ENCODE measurements at regions not wholly inside any gene's neighbourhood (a gene's known extent, or its start where the extent isn't known, plus 50 kb on each side); places are given as distances from the start of the nearest gene placed in this dataset.

DNA sequence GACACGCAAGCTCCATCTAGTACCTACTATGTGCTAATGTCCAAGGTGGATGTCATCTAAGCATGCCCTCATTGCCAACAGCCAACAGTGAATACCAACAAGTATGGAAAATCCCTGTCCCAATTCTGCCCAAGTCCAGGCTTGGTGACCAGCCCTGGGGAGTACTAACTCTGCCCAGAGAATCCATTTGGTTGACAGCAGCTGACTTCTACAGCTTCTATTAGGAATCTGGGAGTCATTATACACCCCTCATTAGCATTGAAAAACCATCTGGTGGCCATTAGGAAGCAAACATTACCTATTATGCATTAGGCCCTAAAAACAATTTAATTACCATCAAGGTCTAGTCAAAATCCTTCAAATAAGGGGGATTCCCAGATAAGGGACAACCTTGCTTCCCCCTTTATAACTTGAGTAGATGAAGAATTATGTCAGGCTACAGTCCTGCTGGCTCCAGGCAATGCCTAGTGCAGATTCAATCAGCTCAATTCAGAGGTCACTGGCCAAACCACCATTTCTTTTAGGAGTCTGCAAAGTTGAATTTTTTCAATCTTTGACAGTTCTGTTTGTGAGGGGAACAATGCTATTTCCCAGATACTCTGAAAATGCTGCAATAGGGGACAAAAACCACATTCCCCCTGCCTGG, 228.0 kb upstream of the LDB2 start:
- in situ Hi-C loops (cut with HindIII; ENCODE audit: low sequenced_read_pairs): no loop called here

DNA sequence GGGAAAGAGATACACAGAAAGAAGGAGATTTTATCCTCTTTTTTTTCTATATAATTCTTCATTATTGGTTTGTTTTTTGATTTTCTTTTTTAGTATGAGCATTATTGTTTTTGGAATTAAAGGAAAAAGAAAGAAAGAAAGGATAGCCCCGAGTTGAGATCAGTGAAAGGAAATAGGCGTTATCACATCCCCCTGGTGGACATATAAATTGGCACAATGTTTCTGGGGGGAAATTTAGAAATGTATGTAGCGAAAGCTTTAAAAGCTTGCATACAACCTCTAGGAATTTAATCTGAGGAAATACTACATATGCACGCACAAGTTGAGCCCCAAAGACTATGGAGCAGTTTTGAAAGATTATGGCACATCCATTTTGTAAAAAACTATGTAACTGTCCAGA, 226.3 kb upstream of the LDB2 start:
- in situ Hi-C loops (cut with HindIII; ENCODE audit: low sequenced_read_pairs): no loop called here

DNA sequence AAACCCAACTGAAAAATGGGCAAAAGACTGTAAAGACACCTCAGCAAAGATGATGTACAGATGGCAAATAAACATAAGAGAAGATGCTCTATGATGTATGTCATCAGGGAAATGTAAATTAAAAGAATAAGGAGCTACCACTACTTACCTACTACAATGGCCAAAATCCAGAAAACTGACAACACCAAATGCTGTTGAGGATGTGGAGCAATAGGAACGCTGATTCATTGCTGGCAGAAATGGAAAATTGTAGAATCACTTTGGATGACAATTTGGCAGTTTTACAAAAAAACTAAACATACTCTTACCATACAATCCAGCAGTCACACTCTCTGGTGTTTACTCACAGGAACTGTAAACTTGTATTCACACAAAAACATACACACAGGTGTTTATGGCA, 222.3 kb upstream of the LDB2 start:
- in situ Hi-C loops (cut with HindIII; ENCODE audit: low sequenced_read_pairs): no loop called here

DNA sequence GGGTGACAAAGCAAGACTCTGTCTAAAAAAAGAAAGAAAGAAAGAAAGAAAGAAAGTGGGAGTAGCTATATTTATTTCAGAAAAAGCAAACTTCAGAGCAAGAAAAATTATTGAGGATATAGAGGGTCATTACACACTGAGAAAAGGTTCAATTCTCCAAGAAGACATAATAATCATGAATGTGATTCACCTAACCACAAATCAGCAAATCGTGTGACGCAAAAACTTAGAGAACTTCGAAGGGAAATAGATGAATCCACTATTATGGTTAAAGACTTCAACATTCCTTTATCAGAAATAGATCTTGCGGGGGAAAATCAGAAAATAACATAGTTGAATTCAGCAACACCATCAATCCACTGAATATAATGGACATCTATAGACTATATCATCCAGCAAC, 219.3 kb upstream of the LDB2 start:
- in situ Hi-C loops (cut with HindIII; ENCODE audit: low sequenced_read_pairs): no loop called here

DNA sequence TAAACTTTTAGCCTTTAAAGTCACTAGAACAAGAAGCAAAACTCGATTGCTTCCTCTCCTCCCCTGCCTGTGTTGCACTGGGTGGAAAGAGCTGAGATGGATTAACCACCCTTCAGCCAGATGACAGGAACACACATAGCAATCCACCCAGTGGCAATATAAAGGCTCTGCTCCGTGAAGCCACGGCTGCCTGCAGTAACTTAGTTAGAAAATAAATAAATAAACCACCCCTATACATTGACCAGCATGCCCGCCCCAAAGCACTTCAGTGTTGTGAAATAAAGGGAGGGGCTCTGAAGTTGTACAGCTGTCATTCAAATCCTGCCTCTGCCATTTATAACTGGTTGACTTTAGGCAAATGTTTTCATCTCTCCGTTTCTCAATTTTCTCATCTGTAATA, 217.1 kb upstream of the LDB2 start:
- in situ Hi-C loops (cut with HindIII; ENCODE audit: low sequenced_read_pairs): no loop called here

DNA sequence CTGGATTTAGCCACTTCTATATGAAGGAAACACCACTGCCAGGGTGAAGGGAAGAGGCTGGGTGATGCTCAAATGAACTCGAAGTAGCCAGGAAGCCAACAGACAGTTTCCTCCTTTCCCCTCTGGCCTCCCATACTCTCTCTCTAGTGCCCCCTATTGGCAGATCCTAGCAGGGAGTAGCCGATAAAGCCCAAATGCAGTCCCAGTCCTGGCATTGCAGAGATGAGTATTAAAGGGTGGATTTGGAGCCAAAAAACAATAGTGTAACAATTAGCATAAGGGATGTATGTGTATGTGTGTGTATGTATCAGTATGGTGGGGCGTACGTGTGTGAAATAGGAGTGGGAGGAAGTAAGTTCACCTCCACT, 213.8 kb upstream of the LDB2 start:
- in situ Hi-C loops (cut with HindIII; ENCODE audit: low sequenced_read_pairs): no loop called here

DNA sequence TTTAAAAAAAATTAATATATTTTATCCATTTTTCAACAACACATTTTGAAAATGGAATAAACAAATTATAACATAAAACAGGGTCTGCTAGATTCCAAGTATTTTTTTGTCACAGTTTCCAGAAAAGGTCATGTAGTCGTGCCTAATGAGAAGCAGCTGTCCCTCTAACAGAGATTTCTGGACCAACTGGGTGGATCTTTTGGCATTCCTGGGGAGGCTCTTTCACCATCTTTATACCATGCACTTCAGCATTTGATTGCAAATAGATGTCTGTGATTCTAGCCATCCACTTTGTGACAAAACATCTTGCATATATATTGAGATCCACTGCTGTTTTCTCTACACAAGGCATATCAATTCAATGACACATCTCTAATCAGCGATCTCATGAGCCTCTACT, 210.7 kb upstream of the LDB2 start:
- in situ Hi-C loops (cut with HindIII; ENCODE audit: low sequenced_read_pairs): no loop called here

DNA sequence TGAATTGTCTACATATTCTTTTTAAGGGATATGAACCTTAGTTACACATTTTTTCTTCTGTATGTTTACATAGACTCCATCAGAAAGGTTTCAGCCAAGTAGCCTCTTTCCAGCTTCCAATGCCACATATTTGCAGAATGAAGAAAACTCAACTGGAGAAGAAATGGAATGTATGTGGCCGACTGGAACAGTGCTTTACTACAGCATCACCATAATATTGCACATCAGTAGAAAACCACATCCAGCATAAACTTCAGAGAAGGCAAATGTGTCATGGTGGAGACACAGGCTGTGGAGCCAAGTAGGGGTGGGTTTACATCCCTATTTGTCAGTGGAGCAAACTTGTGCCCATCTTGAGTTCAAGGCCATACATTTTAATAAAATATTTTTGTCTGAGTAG, 204.8 kb upstream of the LDB2 start:
- in situ Hi-C loops (cut with HindIII; ENCODE audit: low sequenced_read_pairs): no loop called here

DNA sequence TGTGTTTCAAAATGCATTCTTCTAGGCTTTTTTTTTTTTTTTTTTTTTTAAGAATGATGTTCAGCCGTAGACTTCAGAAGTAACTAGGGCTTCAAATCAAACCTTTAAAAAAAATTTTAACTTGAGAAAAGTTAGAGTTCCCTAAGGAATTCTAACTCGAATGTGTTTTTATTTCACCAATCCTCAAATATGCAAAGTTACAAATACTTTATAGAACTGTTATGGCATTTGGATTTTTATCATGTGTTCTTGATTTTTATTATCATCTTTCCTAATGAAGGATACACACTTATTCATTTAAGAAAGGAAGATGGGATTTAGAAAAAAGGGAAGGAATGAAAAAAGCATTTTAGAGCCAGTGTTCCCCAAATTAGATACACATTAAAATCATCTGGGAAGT, 200.6 kb upstream of the LDB2 start:
- in situ Hi-C loops (cut with HindIII; ENCODE audit: low sequenced_read_pairs): no loop called here

DNA sequence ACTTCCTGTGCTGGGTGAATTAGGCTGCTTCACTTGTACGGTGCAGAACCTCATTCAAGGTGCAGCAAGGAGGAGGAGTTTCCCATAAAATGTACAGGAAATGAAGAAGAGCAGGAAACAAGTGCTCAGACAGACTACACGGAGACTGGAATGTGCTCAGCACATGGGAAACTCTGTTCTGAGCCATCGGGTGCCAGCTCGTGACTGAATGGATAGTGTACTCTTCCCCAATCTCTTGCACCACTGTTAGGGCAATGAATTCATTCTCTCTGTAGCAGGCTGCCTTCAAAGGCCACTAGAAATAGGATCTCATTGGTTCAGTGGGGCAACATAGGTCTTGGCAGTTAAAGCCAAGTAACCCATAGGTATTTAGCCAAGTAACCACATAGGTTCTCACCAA, 200.0 kb upstream of the LDB2 start:
- in situ Hi-C loops (cut with HindIII; ENCODE audit: low sequenced_read_pairs): no loop called here

DNA sequence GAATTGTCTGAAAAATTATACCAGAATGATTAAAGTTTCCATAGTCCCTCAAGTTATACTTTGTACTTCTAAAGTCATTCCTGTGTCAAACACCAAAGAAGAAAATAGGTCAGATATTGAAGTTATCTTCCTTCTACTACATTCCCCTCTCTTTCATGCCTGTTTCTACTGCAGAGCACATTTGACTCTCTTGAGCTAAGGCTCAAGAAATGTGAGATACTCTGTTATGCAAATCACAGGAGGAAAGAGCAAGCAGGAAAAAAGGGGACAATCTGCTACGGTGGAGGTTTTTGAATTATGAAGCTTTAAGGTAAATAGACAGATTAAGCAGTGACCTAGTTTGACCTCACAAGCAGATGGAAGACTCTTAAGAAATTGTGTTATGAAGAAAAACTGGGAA, 198.9 kb upstream of the LDB2 start:
- in situ Hi-C loops (cut with HindIII; ENCODE audit: low sequenced_read_pairs): no loop called here

DNA sequence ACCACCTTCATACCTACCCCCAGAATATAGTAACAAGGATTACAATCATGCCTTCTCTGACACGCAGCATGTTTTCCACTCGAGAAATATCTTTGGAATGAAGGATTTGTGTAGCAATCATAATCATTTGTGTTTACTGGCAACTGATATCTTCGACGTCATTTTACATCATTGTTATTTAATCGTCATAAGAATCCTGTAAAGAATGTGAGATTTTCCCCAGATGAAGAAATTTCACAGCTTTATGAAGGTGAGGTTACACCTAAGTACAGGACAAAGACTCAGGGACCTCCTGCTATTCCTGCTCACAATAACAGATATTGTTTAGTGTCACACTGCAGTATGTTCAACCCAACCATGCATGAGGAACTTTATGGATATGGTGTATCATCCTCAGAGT, 198.2 kb upstream of the LDB2 start:
- in situ Hi-C loops (cut with HindIII; ENCODE audit: low sequenced_read_pairs): no loop called here

DNA sequence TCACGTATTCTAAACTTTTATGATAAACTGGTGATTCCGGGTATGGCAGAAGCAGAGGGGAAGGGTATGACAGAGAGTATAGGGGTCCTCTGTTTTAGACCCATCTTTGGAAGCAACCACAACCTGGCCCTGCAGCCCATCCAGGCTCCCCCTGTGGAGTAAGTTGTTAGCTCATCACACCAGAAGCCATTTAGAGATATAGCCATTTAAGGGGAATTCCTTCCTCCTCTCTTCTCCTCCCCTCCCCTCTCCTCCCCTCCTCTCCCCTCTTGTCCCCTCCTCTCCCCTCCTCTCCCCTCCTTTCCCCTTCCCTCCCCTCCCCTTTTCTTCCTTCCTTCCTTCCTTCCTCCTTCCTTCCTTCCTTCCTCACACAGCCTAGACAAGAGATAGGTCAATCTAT, 197.3 kb upstream of the LDB2 start:
- in situ Hi-C loops (cut with HindIII; ENCODE audit: low sequenced_read_pairs): no loop called here

DNA sequence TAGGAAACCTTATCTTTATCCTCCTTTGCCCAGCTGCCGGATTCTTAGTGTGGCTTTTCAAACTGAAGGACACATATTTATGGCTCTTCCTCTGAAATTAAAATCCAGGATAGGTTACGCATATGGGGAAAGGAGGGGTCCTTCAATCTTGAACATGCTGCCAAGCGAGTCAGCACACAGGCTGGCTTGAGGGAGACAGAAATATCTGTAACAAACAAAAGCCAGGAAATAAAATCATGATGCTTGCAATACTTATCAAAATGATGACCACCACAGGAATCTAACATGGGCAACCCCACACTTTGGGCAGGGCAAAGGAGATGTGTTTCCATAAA, 196.4 kb upstream of the LDB2 start:
- in situ Hi-C loops (cut with HindIII; ENCODE audit: low sequenced_read_pairs): no loop called here

DNA sequence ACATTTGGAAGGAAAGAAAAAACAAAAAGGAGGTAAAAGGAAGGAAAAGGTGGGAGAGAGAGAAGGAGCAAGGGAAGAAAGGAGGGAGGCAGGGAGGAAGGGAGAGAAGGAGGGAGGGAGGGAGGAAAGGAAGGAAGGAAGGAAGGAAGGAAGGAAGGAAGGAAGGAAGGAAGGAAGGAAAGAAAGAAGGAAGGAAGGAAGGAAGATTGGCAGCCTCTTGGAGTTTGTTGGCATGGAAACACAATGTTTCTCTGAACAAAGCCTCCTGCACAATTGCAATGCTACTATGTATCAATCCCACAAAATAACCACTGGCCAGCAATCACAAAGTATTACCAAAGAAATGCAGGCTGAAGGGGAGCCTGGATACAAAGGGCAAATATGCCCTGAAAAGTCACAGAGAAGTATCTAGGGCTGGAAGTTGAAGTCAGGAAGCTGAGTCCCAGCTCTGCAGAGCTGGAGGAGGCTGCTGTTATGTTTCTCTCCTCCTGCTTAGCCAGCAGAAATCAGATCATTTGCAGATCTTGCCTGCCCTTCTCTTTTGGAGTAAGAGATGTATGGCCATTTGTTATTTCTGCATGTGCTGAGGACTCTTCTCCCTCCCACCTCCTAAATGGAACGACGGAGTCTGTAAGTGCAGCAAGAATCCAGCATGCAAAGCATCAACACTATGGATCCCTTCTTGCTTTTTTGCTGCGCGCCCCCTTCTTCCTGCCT, 195.9 kb upstream of the LDB2 start:
- in situ Hi-C loops (cut with HindIII; ENCODE audit: low sequenced_read_pairs): no loop called here

DNA sequence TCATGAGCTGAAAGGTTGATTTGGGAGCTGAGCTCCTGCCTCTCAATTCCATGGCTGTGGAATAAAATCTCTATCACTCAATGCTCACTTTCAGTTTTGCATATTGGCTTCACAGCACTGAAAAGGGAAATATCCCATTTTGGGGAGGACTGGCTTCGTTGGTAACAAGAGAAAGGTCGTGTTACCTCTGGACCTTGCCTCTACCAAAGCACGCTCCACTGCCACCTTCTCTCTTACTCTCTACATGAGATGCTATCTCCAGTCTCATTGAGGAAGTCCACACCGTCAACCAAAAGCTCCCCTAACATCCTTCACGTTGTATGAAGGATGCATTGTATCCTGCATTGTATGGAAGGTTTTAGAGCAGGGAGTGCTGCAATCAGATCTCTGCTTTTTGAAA, 195.0 kb upstream of the LDB2 start:
- in situ Hi-C loops (cut with HindIII; ENCODE audit: low sequenced_read_pairs): no loop called here

DNA sequence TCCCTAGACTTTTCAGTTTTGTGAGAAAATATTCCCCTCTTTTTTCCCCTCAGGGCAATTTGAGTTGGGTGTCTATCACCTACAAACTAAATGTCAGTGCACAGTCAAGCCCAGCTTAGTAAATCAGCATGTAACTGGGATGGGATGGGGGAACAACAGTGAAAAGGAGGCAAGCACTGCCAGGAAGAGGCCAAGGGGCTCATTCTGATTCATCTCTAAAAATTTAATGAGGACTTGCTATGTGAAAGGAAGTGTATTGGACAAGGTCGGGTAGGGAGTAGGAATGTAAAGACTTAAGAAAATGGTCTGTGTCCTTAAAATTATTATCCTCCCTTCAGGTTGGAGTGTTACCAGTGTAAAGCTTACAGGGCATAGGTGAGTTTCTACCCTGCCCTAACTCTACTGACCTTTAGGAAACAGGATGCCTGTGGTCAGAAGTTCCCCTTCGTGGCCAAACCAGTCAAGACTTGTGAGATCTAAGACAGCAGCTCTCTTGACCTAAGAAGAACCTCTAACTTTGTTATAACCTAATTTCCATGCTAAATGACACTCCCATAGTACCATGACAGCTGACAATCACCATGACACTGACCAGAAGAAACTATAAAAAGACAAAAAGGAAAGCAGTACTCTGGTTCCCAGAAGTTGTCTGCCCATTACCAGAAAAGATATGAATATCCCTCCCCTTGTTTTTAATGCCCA, 194.4 kb upstream of the LDB2 start:
- in situ Hi-C loops (cut with HindIII; ENCODE audit: low sequenced_read_pairs): no loop called here

DNA sequence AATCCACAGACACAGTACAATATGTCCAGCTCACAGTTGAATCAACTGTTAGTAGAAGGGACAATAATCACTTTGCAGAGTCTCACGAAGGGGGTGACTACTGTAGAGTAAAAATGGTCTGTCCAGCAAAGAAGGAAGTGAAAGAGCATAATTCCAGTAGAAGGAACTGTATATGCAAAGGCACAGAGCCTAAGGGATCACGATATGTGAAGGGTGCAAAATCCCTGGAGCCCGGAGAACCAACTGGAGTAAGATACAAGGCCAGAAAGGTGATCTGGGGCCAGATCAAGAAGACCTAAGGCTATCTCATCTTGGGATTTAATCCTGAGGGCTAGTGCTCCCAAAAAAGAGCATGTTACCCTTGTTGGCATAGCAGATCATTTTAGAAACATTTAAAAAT, 192.7 kb upstream of the LDB2 start:
- in situ Hi-C loops (cut with HindIII; ENCODE audit: low sequenced_read_pairs): no loop called here

DNA sequence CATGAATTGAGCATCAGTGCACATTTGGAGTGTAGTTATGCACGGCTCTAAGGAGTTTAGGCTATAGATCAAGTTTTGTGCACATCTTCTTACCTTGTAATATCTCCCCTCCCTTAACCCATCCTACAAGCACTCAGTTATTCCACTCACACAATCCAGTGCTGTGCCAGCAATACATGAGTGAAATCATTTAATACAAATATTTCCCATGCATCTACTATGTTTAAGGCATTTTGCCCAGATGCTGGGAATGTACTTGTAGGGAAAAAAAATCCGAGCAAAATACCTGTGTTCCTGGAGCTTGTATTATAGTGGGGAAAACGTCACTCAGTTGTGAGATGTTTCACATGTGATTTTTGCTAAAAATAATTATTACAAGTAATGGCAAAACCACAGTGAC, 191.6 kb upstream of the LDB2 start:
- in situ Hi-C loops (cut with HindIII; ENCODE audit: low sequenced_read_pairs): no loop called here

DNA sequence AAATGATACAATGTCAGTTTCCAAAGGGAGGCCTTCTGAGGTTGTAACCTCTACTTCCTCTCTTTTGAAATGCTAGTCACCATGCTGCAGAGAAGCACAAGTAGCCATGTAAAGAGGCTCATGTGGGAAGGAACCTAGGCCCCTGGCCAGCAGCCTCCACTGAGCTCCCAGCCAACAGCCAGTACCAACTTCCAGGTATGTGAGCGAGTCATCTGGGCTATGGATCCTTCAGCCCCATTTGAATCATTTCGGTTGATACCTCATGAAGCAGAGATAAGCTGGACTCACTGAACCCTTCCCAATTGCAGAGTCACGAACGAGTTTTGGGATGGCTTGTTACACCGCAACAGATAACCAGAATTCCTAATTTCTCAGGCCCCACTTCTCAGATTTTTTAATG, 187.0 kb upstream of the LDB2 start:
- in situ Hi-C loops (cut with HindIII; ENCODE audit: low sequenced_read_pairs): no loop called here

DNA sequence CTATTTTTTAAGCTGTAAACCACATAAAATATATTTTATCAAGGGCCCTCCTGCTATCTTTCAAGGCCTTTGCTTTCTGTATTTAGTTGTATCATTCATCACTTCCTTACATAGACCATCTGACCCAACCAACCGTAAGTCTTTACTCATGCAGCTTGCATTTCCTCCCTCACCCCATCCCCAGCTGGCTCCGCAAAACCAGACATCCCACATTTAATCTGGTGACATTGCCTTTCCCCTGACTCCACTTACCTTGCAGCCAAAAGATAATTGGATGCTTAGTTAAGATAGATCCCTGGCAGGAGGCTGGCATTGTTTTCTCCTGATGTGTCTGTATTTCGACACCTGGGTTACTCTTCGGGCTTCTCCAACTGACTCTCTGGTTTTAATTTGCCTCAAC, 183.7 kb upstream of the LDB2 start:
- in situ Hi-C loops (cut with HindIII; ENCODE audit: low sequenced_read_pairs): no loop called here

DNA sequence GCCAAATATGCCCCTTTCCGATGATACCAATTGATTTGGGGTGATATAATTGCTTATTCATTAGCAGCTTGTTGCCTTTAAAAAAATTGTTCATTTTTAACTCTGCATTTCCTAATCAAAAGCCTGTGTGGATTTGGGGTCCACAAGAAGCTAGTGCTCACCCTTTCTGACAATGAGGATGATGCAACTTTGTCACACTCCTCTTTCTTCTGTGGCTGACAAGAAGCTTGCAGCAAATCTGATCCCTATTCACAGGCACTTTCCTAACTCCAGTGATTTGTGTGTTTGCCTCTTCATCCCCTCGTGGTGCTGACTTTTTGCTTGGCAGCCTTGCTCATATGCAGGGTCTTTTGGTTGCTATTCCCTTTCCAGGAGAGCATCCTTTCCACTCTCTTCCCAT, 182.7 kb upstream of the LDB2 start:
- in situ Hi-C loops (cut with HindIII; ENCODE audit: low sequenced_read_pairs): no loop called here

DNA sequence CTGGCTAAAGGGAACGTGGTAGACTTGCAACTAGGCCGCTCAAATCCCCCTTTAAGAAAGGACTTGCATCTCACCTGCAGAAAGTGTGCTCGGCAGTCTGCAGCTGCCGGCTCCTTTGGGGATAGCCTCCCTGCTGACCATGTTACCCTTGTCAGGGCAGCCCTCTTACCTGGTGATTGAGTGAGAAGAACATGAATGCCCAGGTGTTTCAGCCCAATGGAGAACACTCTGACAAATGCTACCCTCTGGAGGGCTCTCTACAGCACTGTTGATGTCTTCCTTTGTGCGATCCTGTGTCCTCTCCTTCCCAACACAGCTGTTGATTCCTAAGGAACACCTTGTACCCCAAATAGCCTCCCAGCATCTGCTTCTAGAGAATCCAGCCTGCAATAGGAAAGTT, 178.7 kb upstream of the LDB2 start:
- in situ Hi-C loops (cut with HindIII; ENCODE audit: low sequenced_read_pairs): no loop called here

Data from DLD1 (cell line).